HG03521 (cell line): ENCODE measurements at regions not wholly inside any gene's neighbourhood (a gene's known extent, or its start where the extent isn't known, plus 50 kb on each side); places are given as distances from the start of the nearest gene placed in this dataset.
"Not testable (repeated sequence)": the region's sequence is repeated elsewhere in the genome, so short reads cannot be mapped to it uniquely, and the experiment has no call there.

Experiments used
- ATAC-seq: cut with Tn5 transposase; IDR thresholded peaks from one replicate; pipeline ENCODE4 v1.9.1; 2021; ENCODE audit warnings: mild to moderate bottlenecking, moderate library complexity; ENCODE audit not compliant: unreplicated experiment

DNA sequence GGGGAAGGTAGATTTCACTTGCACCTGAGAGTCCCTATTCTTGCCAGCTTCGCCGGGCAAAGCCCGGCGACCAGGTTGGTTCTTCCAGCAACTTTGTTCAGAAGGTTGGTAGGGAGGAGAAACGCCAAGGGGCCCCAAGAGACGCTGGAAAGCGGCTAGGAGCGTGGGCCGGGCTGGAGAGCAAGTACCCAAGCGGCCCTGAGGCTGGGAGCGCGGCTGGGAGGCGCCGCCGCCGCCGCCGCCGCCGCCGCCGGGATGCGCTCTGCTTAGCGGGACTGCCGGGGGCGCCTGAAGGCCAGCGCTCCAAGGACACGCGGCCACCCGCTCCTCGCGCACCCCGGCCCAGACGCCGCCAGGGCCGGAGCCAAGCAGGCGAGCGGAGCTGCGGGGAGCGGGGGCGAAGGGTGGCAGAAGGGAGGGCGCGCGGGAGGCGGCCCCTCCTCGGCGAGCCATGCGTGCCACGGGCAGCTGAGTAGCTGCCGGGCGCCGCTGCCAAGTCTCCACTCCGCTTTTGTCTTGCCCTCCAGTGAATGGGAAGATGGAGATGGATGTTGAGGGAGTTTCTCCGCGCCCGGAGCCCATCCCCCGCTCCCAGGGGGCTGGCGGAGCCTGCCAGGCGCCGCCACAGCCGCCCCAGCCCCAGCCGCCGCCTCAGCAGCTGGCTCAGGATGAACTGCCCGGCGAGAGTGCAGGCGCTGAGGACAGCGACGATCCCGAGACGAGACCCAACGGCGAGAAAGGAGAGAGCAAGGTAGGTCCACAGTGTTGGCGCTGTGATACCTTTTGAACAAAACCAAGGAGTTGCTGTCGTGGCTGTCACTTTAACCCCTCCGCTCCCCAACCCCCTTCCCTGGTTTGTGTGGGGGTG is 227.4 kb upstream of the AZI2 start:
- ATAC-seq = no peak

DNA sequence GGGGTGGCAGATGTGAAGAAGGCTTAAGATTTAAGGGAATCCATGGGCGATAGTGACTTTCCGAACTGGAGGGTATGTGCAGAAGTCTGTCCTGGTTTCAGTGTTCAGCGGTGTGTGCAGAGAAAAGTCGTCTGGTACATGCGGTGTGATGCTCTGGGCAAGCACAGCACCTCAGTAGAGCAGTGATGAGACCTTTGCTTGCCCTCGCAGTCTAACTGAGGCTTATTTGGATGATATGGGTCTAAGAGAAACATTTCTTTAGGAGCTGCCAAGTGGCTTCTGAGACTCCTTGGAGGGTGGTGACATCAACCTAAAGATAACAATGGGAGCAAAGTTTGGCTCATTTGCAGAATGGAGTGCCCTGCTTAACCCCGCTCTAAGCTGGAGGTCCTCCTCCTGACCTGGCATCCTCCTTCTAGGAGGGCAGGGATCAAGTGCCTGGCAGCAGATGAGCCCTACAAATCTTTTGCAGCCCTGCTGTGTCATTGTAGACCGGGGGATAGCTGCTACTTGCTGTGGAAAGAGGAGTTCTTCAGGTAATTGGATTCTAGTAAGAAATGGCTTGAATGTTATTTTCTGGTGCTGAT is 228.1 kb upstream of the AZI2 start:
- no peak for ATAC-seq

DNA sequence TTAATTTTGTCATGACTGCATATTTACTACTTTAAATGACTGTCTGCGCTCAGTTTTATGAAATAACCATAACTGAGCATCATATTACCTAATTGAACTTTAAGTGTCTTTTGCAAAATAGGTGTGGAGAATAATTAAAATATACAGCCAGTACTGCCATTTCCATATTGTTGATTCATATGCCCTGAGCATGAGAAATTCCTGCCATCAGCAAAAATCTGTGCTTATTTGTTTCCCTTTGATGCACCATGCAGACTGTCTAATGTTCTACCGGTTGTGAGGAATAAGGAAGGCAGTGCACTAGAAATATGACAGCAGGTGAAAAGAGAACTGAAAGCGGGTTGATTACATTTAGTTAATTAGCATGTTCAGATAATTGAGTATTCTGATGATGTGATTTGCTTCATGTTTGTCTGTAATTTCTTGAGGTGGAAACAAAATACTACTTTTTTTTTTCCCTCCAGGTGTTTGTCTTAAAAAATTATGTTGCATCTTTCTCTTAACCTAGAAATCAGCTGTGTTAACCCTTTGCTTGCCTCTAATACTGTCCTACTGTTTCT is 229.4 kb upstream of the AZI2 start:
- no peak for ATAC-seq

DNA sequence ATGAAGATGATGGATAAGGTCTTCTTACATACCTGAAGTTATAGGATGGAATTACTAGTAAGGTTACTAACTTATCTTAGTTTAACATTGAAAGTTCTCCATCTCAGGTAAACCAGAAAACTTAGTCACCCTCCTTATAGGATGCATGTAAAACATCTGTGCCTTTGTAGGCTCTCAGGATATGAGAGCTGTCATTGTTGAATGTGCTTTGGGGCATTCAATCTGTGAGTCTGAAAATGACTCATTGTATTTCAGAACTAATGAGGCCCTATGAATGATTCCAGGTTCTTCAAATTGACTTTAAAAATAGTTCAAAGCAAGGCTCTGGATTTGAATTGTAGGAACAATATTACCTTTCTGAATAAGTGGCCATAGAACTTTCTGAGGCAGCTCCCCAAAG is 237.7 kb upstream of the AZI2 start:
- no peak for ATAC-seq

DNA sequence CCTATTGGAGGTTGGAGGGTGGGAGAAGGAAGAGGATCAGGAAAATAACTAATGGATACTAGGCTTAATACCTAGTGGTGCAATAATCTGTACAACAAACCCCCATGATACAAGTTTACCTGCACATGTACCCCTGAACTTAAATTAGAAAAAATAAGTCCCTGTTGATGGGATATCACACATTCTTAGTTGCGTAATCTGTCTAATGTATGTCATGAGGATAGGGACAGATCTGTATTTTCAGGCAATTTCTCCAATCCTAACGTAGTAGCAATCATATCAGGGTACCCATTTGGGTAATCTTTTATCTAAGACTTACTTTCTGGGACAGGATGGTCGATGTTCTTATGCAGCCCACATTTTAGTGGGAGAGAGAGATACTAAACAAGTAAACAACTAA is 239.1 kb upstream of the AZI2 start:
- no peak for ATAC-seq

DNA sequence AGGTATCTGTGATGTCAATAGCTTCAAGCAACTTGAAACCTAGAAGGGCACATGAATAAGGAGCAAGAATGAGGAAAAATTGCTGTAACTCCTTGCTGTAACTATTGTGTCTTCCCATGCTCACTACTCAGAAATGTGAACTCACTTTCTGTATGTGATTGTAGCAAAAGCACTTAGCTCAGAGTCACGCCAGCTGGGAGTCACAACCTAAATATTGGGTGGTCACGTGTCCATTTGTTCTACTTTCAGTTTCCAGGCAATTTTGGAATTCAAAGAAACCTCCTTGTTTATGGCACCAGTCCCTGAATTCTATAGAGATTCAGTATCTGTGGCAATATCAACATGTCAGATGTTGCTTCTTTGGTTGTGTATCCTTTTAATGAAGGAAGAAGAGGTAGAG is 241.6 kb upstream of the AZI2 start:
- ATAC-seq = no peak

DNA sequence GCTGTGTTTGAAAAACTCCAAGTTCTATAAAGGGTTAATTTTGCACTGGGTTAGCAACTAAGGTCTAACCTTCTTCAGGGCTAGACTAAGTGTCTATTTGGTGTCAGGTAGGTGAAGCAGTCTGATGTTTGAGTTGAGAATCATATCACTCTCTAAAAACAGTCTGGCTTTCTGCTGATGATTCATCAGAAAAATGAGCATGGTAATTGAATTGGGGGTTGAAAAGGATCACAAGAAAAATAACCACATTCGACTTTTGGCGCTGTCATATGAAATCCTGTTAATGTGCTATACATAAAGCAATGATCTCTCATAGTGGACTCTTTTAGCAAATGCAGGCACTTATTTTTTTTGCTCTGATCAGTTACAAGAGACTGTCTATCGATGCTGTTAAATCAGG is 242.2 kb upstream of the AZI2 start:
- ATAC-seq = no peak

DNA sequence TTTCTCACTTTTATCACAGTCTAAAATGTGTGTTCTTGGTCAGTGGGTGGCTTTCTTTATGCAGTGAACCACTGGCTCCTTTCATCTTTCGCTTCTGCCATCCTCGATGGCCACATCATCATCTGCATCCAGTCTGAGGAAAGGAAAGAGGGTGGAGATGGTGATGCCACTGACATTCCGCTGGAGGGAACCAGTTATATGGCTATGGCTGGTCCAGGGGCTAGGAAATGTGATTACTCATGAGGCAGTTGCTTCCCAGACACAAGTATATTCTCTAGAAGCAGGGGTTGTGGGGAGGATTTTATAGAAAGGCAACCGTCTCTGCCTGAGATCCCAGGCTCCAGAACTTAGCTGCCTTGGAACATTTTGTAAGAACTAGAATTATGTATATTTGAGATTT is 246.7 kb upstream of the AZI2 start:
- ATAC-seq = no peak

DNA sequence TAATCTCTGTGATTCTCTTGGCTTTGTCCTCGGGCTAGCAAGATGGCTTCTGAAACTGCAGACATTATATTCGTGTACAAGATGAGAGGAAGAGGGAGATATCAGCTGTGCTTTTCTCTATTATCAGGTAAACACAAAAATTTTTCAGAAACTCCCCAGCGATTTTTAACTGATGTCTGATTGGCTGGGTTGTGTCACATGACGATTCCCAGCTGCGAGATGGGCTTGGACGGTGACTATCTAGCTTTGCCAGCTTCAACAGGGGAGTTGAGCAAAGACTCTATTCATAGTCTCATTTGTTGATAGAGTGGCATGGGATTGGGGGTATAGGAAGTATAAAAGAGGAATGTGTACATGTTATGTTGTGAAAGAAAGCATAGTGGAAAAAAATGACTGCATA is 248.8 kb upstream of the AZI2 start:
- no peak for ATAC-seq

DNA sequence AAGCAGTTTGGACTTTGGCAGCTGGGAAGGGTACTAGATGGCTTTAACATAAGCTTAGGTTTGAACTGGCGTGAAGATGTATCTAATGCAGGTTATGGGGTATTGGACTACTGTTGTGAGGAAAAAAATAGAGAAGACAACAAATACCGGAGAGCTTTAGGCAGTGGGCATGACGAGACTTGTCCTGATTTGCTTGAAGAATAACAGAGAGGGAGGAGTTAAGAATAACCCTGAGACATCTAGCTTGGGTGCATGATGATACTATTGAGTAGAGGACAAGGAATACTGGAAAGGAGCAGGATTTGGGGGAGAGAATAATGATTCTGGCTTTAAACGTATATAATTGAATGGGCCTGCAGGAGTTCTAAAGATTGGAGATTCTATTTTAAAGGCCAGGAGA is 249.5 kb upstream of the AZI2 start:
- ATAC-seq = no peak

DNA sequence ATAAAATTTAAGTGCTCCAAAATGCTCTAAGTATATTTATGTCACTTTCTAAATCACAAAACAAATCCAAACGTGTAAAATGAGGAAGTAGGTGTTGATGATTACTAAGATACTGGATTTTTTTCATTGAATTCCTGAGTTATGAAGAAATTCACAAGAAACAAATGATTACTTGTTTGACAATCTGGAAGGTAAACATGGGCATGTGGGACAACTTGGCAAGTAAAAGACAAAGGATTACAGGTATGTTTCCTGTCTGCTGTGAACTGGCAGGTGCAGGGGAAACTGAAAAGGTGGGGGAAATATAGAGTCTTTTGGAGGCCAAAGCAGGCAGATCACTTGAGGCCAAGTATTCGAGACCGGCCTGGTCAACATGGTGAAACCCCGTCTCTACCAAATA is 252.7 kb upstream of the AZI2 start:
- ATAC-seq = no peak

DNA sequence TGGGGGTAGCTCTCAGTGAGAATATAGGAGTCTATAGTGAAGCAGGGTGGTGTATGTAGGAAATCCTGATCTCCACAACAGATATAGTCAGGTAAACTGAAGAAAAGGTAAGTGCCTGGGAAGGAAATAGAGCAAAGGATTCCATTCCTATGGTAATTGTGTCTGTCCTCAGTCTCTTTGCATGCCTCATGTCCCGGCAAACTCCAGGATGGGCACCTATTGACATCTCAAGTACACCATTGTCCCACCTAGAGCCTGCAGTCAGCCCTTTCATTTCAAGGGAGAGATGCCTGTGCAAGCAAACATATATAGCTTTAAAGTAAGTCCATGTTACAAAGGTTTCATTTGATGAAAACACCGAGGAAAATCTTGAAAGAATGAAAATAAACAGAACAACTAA is 257.7 kb upstream of the AZI2 start:
- no peak for ATAC-seq

DNA sequence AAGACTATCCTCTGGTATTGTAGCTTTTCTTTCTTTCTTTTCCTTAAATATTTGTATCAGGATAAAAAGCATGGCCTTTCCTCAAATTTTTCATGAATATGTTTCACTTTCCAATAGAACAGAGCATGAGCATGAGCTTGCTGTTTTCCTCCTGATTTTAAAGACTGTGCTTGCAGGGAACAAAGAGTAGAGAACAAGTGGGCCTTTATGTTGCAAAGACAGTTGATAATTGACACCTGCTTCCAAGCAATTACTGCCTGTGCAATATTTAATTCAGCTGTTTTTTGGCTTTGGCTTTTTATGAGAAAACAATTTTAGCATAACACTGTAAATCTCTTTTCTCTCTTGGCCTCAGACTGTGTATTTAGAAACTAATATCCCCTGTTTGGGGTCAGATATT is 263.6 kb upstream of the AZI2 start:
- no peak for ATAC-seq

DNA sequence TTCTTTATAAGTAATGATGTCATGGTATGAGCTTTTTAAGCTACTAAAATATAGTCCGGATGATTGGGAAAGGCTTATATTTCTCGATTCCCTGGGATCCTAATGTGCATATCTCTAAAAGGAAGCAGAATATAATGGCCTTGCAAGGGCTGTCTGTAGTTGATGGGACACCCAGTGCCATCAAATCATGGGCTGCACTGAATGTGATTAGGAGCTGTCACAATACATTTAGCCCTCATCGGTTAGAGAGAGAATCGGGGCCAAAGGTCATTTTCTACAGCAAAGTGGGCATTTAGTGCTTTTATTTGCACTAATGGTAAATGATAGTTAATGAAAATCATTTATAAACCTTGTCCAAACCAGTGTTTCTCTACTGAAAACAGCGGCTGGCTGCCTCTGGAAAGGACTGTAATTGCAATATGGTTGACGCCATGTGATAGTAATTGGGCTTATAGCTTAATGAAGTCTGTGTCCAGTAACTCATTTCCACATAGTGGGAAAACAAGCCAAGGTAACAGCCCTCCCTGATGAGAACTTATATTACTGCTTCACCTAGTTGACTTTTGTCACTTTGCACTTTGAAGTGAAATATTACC is 265.0 kb upstream of the AZI2 start:
- ATAC-seq = no peak

DNA sequence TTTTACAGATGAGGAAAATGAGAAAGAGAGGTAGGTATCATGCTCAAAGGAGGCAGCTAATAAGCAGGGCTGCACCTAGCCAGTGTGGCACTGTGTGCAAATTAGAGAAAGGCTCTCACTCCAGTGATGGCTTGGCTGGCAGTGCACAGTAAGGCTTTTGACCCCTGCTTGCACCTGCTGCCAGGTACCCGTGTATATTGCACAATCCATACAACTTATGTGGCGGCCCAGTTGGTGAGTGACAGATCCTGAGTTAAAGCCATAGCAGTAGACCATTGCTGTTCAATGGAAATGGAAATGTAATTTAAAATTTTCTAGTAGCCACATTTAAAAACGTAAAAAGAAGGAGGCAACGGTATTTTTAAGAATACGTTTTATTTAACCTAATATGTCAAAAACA is 266.4 kb upstream of the AZI2 start:
- no peak for ATAC-seq

DNA sequence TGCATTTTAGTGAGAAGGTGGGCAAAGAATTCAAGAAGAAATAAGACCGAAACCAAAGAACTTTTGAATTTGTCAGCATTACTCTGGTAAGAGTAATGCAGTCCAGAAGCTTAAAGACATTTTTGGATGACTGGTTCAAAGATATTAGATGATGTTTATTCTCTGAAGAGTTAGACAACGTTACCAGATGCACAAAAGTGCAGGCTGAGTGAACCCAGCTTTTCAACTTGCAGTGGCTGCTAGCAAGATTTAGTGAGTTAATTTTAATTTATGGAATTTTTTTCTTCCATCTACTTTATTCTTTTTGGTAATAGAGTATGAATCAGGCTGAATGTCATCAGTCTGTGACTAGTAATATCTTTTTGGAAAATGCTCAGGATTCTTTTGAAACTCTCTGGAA is 267.3 kb upstream of the AZI2 start:
- no peak for ATAC-seq

DNA sequence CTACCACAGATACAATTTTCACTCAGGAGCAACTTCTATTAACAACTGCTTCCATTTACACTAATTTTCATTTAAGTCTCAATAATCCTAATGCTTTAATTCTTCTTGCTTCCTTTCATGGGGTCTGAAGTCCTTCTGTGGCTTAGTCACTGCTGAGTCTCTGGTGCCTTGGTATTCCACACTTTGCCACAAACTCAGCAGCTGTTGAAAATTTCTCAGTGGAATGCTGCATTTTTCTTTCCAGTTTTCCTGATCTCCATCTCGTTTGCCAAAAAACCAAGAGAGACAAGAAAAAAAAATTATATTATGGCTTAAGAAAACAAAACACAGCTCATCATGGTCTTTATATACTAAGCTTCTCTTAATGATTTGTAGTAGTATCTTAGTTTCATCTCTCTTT is 269.2 kb upstream of the AZI2 start:
- no peak for ATAC-seq

DNA sequence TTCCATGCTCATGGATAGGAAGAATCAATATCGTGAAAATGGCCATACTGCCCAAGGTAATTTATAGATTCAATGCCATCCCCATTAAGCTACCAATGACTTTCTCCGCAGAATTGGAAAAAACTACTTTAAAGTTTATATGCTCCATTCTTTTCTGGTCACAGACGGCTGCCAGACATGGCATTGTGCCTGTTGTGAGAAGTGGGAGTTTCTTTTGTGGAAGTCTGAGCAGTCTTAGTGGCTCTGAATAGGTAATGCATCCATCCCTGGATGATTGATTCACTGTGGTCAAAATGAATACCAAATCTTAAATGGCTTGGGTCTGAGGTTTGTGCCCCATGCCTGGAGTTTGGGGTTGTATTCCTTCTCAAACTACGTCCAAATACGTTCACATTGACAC is 274.5 kb upstream of the AZI2 start:
- ATAC-seq = no peak

DNA sequence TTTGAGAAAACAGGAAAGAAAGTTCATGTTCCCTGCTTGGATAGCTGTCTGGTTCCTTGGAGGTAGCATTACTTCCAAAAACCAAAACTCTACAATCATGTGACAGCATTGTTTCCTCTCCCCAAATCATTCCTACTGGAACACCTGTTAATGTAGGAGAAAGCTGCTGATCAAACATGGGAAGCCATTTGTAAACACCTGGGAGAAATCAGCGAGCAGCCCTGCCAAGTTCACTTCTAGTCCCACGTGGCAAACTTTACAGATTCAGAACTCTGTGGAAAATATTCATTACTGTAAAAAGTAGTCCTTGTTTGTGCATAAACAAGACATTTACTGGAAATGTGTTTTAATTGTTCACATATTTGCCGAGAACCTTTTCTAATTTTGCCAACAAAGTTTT is 275.5 kb upstream of the AZI2 start:
- no peak for ATAC-seq

DNA sequence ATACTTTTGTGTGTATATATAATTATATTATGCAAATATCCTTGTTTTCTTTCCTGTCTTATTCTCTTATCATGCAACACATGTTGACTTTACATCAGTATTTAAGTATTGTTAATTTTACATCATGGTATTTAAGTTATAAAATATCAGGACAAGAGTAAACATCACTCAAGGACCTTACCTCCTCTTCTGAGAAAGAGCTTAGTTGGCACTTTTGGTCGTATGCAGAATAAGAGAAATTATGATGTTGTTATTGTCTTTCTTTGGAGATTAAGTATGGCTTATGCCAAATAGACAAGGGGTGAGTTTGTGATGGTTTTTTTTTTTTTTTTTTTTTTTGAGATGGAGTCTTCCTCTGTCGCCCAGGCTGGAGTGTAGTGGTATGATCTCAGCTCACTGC is 279.2 kb upstream of the AZI2 start:
- ATAC-seq = not testable (repeated sequence)

DNA sequence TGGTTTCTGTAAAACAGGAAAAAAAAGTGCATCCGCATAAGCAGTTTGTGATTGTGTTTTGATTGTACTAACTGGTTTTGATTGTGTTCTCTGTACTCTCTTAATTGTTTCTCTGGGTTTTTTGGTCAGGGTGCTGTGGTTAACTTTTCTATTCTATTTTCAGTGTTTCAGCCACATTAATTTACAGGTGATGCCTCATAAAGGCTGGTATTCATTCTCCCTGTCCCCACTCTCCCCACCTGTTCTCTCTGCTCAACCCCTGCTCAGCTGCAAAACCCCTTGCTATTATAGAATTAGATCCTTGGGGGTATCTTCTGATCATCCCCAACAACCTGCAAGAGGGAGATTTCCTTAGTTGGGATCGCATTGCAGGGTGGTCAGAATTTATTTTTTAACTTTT is 285.4 kb upstream of the AZI2 start:
- ATAC-seq = no peak

DNA sequence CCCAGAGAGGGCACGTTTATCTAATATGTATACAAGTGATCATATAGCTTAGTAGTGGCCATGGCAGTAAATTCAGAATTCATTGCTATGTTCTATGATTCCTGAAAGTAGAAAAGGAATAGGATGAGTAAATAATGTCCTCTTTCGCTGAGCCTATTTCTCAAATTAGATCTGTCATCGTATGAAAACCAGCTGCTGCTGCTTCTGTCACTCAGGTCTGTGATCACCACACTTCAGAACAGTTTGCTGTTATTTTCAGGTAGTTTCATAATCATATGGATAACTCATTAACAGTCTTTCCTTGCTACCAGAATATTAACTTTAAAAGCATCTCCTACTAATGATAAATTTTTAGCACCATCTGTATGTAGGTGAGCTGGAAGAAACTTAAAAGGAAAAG is 289.1 kb upstream of the AZI2 start:
- ATAC-seq = no peak
